Left lung (tissue), 4 donors: ENCODE measurements at regions not wholly inside any gene's neighbourhood (a gene's known extent, or its start where the extent isn't known, plus 50 kb on each side); places are given as distances from the start of the nearest gene placed in this dataset.

ENCODE experiments used
- ATAC-seq: fragments of 200-7000 bp; cut with Tn5 transposase; one replicate; pipeline ENCODE4 v1.9.1; 2020; ENCODE audit warnings: moderate library complexity
- DNase-seq, 4 donors: peaks; one replicate each; pipeline ENCODE4 v3.0.0-alpha.2; 2013 to 2020
- H3K27ac ChIP-seq, 2 donors: fragments of 200-600 bp; sonication (generic) in 1 of 2; one replicate each; pipeline versions ENCODE4 v1.5.0 to v1.8.0; 2020 to 2021
- H3K27me3 ChIP-seq, 2 donors: fragments of 200-600 bp; sonication (generic) in 1 of 2; one replicate each; pipeline versions ENCODE4 v1.5.0 to v1.8.0; 2020 to 2021
- H3K36me3 ChIP-seq, 2 donors: fragments of 200-600 bp; sonication (generic) in 1 of 2; one replicate each; pipeline versions ENCODE4 v1.5.0 to v1.8.0; 2020 to 2021
- H3K4me1 ChIP-seq, 2 donors: fragments of 200-600 bp; one replicate each; pipeline ENCODE4 v1.8.0; 2021
- H3K4me3 ChIP-seq, 2 donors: fragments of 200-600 bp; sonication (generic) in 1 of 2; one replicate each; pipeline versions ENCODE4 v1.5.0 to v1.8.0; 2020 to 2021; ENCODE audit warnings: mild to moderate bottlenecking in 1 of 2
- H3K9me3 ChIP-seq, 2 donors: fragments of 200-600 bp; sonication (generic) in 1 of 2; one replicate each; pipeline versions ENCODE4 v1.5.0 to v1.8.0; 2020 to 2021
- intact Hi-C, 2 donors: fragments of 100-400 bp; cut with DNase I; formaldehyde crosslinking; loops; one replicate each; pipeline versions ENCODE4 v1.11.2 to v1.14.2; 2022
- TF ChIP-seq, protein P1 (sequence below), 2 donors: fragments of 200-600 bp; sonication (generic) in 1 of 2; IDR thresholded peaks; one replicate each; pipeline versions ENCODE4 v1.5.0 to v1.8.0; 2021; ENCODE audit warnings: antibody characterized with exemption in 2 of 2
- donor health status: DM: no; HTN: yes; CAD: no.
- donor health status: DM: no; HTN: no; CAD: no.

- Histone ChIP-seq H3K36me3 (no peaks in the 10 kb centered on the region), H3K27ac (no peak overlapping the region), H3K4me3 (no peak overlapping the region), H3K9me3 (no peaks in the 10 kb centered on the region), H3K4me1 (no peaks in the 10 kb centered on the region), H3K27me3 (no peaks in the 10 kb centered on the region)
- TF ChIP-seq, protein P1, sequence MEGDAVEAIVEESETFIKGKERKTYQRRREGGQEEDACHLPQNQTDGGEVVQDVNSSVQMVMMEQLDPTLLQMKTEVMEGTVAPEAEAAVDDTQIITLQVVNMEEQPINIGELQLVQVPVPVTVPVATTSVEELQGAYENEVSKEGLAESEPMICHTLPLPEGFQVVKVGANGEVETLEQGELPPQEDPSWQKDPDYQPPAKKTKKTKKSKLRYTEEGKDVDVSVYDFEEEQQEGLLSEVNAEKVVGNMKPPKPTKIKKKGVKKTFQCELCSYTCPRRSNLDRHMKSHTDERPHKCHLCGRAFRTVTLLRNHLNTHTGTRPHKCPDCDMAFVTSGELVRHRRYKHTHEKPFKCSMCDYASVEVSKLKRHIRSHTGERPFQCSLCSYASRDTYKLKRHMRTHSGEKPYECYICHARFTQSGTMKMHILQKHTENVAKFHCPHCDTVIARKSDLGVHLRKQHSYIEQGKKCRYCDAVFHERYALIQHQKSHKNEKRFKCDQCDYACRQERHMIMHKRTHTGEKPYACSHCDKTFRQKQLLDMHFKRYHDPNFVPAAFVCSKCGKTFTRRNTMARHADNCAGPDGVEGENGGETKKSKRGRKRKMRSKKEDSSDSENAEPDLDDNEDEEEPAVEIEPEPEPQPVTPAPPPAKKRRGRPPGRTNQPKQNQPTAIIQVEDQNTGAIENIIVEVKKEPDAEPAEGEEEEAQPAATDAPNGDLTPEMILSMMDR (IDR thresholded peaks at IDR 0.05) = no peak
- ATAC-seq (no peak), DNase-seq (no peak)
- intact Hi-C loops = no loop called here
Measured at GRCh38 chr6:166766769-166767168, 139.7 kb upstream of the RPS6KA2 start.

GRCh38 chr6:166765234-166765541 is 138.1 kb upstream of the RPS6KA2 start:
- no peak overlapping the region for H3K27ac ChIP-seq
- H3K9me3 ChIP-seq = no peaks in the 10 kb centered on the region
- H3K36me3 ChIP-seq = no peaks in the 10 kb centered on the region
- H3K4me3 ChIP-seq = no peak overlapping the region
- intact Hi-C loops = no loop called here
- ATAC-seq (no peak), DNase-seq (no peak)
- H3K4me1 ChIP-seq = no peaks in the 10 kb centered on the region
- H3K27me3 ChIP-seq = no peaks in the 10 kb centered on the region
- TF ChIP-seq, protein P1 (IDR thresholded peaks at IDR 0.05) = no peak

- Histone ChIP-seq H3K4me3 (no peak overlapping the region), H3K36me3 (no peaks in the 10 kb centered on the region), H3K4me1 (no peaks in the 10 kb centered on the region), H3K9me3 (no peaks in the 10 kb centered on the region), H3K27ac (no peak overlapping the region), H3K27me3 (no peaks in the 10 kb centered on the region)
- intact Hi-C loops = no loop called here
- ATAC-seq (no peak), DNase-seq (no peak)
- TF ChIP-seq, protein P1 (IDR thresholded peaks at IDR 0.05) = no peak
Measured at GRCh38 chr6:166764473-166765233, 137.6 kb upstream of the RPS6KA2 start.

GRCh38 chr6:166763606-166764472 is 136.8 kb upstream of the RPS6KA2 start:
- Histone ChIP-seq H3K36me3 (no peaks in the 10 kb centered on the region), H3K9me3 (no peaks in the 10 kb centered on the region), H3K4me3 (no peak overlapping the region), H3K4me1 (no peaks in the 10 kb centered on the region), H3K27me3 (no peaks in the 10 kb centered on the region), H3K27ac (no peak overlapping the region)
- no peak for DNase-seq
- ATAC-seq = no peak
- intact Hi-C loops = no loop called here
- TF ChIP-seq, protein P1 (IDR thresholded peaks at IDR 0.05) = no peak

GRCh38 chr6:166761801-166762200 is 134.8 kb upstream of the RPS6KA2 start:
- Histone ChIP-seq H3K4me3 (no peak overlapping the region), H3K36me3 (no peaks in the 10 kb centered on the region), H3K9me3 (no peaks in the 10 kb centered on the region), H3K27ac (no peak overlapping the region), H3K4me1 (no peaks in the 10 kb centered on the region), H3K27me3 (no peaks in the 10 kb centered on the region)
- no peak for DNase-seq
- intact Hi-C loops = no loop called here
- TF ChIP-seq, protein P1 (IDR thresholded peaks at IDR 0.05) = no peak
- no peak for ATAC-seq
